DMS79 (cell line): ENCODE measurements at regions not wholly inside any gene's neighbourhood (a gene's known extent, or its start where the extent isn't known, plus 50 kb on each side); places are given as distances from the start of the nearest gene placed in this dataset.

Source experiments
- DNase-seq: peaks from one replicate; lab custom pipeline; 2025; lab: John Stamatoyannopoulos, UW

DNA sequence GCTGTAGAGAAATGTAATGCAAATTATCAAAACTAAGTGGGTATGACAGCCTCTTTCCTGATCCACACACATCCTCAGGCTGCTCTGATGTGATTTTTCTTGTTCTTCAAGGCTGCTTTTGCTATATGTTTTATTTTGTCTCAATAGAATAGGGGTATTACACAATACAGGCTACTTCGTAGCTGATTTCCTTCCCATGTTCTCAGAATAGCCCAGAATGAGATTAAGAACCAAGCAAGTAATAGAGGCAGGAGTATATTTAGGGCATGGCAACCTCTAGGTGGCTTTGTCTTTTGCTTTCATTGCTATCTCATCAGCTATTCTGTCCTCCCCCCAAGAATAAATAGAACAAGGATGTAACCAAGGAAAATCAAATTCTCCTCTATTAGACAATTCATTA lies 241.8 kb downstream of the ALDH8A1 start:
- DNase-seq, result no peak

- peak; percentile 32 for DNase-seq
These were observed 242.4 kb downstream of the ALDH8A1 start for GRCh38 chr6:134707342-134708031.

DNA sequence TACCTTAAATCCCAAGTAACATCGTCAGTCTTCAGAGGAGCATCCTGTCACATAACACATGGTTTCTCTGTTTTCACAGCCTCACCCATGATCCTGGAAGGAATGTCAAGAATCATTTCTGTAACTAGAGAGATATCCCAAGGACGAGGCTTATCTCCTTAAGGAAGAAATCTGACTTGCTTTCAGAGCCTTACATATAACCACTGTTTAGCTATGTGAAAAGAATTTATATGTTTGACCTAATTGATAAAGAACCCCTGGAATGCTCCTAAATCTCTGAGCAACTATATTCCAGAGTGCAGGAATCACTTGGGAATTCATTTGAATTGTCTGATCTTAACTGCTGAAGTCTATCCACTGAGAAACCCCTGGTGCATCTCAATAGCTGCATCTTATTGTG lies 243.1 kb downstream of the ALDH8A1 start:
- DNase-seq, result no peak

DNA sequence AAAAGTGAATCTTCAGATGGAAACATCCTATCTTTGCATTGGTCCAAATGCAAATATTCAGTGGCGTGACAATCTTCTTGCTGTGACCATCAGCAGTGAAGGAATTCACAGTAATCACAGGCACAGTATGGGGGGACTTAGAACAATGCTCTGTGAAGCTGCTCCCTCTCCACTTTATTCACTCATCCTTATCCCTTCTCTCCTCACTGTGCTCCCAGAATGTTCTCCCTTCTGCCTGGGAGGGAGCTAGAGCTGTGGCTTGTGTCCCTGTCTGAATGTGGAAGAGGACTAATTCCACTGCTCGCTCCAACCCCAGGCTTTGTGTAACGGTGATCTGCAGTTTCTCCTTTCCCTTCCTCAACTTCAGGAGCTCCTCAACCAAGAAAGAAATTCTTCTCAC lies 243.7 kb downstream of the ALDH8A1 start:
- no peak for DNase-seq

GRCh38 chr6:134703206-134703605 lies 246.7 kb downstream of the ALDH8A1 start:
- DNase-seq, result no peak

GRCh38 chr6:134702279-134702678 lies 247.6 kb downstream of the ALDH8A1 start:
- no peak for DNase-seq

DNA sequence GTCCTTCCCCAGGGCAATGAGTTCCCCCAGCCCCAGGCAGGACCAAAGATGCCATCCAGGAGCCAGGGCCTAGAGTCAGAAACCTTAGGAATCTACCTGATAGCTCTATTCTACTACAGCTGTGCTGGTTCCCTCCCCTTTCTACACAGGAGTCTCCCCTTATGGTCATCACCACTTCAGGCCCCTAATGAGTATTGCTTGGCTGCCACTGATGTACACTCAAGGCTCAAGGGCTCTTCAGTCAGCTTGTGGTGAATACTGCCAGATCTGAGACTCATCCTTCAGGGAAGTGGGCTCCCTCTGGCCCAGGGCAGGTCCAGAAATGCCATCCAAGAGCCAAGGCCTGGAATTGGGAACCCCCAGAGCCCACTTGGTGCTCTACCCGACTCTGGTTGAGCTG lies 248.6 kb downstream of the ALDH8A1 start:
- peak; percentile 92 for DNase-seq

DNA sequence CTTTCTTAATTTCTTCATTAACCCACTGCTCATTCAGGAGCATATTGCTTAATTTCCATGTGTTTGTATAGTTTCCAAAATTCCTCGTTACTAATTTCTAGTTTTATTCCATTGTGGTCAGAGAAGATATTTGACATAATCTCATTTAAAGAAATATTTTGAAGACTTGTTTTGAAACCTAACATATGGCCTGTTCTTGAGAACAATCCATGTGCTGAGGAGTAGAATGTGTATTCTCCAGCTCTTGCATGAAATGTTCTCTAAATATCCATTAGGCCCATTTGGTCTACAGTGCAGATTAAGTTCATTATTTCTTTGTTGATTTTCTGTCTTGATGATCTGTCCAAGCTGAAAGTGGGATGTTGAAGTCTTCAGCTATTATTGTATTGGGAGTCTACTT lies 251.7 kb downstream of the ALDH8A1 start:
- no peak for DNase-seq

DNA sequence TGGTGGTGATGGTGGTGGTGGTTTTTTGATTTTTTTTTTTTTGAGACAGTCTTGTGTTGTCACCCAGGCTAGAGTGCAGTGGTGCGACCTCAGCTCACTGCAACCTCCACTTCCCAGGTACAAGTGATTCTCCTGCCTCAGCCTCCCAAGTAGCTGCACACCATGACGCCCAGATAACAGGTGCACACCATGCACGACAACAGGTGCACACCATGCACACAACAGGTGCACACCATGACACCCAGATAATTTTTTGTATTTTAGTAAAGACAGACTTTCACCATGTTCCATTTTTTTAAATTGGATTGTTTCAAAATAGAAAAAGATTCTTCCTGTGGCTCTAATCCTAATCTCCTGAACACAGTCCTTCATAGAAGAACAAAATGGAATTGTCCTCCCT lies 257.9 kb downstream of the ALDH8A1 start:
- DNase-seq, result no peak

DNA sequence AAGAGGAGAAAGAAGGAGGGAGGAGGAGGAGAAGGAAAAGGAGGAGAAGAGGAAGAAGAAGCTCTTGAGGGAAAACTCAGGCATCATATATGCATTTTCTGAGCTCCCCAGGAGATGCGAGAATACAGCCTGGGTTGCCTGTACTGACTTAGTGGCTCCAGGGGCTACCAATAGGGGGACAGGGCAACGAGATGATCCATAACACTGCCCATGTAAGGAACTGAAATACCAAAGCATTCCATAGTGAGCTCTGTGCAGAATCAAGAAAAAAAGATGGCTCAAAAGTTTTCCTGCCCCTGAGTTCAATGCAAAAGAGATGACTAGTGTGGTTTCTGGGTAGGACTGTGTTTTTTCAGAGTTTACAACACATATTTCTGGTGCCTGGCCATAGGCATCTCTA lies 258.7 kb downstream of the ALDH8A1 start:
- no peak for DNase-seq

DNA sequence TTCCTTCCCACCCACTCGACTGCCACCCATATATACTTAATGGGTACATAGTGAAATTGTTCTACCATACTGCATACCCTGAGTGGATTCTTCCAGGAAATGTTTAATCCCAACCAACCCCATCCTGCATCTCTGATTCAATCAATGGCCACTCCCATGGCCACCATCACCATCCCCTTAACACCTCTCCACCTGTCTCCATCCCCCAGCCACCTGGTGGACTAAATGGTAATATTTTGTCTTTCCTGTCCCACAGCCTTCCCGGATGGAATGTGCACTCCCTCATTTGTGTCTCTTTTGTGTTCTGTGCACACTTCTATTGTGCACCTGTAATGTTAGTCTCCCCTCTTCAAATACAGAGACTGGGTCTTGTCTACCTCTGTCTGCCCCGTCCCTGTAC lies 259.9 kb downstream of the ALDH8A1 start:
- no peak for DNase-seq

DNA sequence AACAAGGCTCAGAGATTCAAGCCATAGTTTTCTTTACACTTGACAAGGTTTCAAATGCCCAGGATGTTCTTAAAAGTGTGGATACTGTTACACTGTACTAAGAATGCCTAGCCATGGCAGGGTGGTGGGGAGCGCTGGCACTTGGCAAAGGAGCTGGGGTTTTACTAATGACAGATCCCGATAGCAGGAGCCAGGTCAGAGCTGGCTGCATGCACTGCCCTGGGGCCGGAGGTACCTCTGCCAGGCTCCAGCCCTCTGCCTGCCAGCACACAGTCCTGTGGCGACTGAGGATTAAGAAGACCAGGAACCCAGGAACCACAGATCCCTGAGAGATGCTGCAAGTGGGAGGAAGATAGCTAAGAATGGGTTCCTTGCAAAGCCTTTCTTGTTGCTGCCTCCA lies 260.3 kb downstream of the ALDH8A1 start:
- no peak for DNase-seq

DNA sequence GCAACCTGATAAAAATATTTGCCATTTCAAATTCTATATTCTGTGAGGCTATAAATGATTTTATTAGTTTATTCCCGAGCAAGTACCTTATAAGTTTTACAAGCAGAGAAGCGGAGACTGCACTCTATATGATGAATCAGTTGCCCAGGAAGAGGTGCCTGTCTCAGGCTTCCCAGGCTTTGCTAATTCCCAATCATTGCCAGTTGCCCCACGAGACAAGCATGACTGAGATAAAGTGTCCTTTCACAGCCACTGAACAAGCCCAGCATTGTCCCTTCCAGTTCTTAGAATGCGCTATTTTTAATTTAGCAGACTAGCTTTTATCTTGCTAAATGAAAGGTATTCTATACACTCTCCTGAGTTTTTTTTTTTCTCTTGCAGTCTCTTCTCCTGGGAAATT lies 260.7 kb downstream of the ALDH8A1 start:
- no peak for DNase-seq

GRCh38 chr6:134686071-134686470 lies 263.8 kb downstream of the ALDH8A1 start:
- DNase-seq, result peak; percentile 18

DNA sequence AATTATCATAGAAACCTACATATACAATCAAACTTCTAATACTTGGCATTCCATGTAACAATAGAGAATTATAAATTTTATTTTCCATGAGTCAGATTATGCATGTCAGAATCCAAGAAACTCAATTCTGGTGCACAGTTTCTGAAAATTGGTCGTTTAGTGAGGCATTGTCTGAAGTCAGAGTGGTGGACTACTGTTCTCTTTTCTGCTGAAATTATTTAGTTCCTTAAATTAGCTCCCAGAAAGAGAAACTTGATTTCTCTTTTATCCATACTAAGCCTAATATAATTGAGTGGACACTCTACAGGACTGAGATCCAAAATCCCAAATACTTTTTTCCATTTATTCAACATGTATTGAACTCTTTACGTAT lies 265.5 kb downstream of the ALDH8A1 start:
- no peak for DNase-seq

GRCh38 chr6:134683783-134684422 lies 266.0 kb downstream of the ALDH8A1 start:
- no peak for DNase-seq

- DNase-seq, result no peak
These were observed 269.5 kb downstream of the ALDH8A1 start for GRCh38 chr6:134680433-134680832.

DNA sequence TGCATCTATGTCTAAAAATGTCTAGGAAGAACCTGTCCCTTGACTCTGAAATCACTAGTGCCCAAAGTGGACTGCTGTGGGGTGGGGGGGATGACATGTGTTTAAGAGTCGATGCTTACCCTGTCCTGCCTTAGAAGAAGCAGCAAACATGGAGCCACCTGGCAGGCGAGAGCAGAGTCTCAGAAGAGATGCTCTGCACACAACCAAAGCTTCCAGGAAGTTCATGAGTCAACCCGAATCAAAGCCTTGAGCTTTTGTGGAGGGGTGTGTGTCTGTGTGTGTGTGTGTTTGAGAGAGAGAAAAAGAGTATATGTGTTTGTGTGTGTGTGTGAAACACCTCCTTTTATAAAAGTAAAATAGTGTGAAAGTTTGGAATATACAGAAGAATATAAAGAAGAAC lies 269.9 kb downstream of the ALDH8A1 start:
- no peak for DNase-seq

DNA sequence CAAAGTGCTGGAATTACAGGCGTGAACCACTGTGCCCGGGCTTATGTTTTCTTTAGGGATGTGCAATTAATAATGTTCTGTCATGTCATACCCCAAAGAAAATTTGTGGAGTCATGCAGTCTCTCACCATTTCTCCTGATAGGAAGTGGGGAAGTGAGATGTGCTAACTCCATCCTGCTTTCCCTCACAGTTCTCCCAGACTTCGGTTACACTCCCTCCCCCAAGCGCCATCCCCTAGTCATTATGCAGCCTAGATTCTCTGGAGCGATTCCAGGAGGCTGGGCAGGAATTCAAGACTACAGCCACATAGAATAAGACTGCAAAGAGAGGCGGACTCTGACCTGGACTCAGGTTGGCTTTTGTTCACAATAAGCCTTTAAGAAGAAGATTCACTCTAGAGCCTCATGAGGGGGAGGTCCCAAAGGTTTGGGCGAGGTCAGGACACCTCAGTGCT lies 271.4 kb downstream of the ALDH8A1 start:
- peak; percentile 27 for DNase-seq

- no peak for DNase-seq
These were observed 273.3 kb downstream of the ALDH8A1 start for GRCh38 chr6:134676307-134677281.

GRCh38 chr6:134675110-134676054 lies 274.5 kb downstream of the ALDH8A1 start:
- DNase-seq, result peak; percentile 96

- DNase-seq, result peak; percentile 62
These were observed 275.3 kb downstream of the ALDH8A1 start for GRCh38 chr6:134674562-134674961.
